ENCODE measurements at regions not wholly inside any gene's neighbourhood (a gene's known extent, or its start where the extent isn't known, plus 50 kb on each side); places are given as distances from the start of the nearest gene placed in this dataset.
A peak's percentile ranks its signal among the peaks of the same experiment; 100 is the strongest.
"Not testable (repeated sequence)": the region's sequence is repeated elsewhere in the genome, so short reads cannot be mapped to it uniquely, and the experiment has no call there.

- DNase-seq, result peak; percentile 86
Observed at GRCh38 chr1:96095849-96096612, 625.6 kb upstream of the PTBP2 start.

DNA sequence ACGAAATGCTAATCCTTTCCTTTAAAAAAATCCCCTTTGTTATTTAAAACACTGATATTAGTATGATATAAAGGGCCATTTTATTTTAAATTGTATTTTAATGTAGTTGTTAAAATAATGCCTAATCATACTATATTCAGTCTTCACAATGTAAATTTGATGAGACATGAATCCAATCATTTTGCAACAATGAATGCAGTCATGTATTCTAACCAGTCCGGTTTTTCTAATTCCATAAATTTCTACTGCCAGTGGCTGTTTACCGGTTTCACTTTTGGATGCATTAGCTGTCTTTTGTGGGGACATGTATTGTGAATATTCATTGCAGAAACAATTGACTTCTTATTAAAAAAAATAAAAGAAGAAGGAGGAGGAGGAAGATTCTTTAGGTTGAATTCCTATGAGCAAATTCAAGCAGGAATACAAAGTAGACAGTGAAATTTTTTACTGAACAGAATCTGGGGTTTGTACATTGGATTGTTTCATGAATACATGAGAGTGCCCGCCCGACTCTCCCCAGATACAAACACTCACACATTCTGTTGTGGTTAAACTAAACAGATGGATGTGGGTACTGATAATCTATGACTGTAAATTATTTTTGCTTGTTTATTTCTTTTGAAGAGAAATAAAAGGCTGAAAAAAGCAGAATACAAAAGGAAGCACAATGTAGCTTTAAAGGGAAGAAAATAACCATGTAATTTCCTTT lies 624.8 kb upstream of the PTBP2 start:
- DNase-seq, result peak; percentile 24

- DNase-seq, result peak; percentile 58
Observed at GRCh38 chr1:96104506-96104905, 617.1 kb upstream of the PTBP2 start.

- no peak for DNase-seq
Observed at GRCh38 chr1:96104906-96105305, 616.7 kb upstream of the PTBP2 start.

DNA sequence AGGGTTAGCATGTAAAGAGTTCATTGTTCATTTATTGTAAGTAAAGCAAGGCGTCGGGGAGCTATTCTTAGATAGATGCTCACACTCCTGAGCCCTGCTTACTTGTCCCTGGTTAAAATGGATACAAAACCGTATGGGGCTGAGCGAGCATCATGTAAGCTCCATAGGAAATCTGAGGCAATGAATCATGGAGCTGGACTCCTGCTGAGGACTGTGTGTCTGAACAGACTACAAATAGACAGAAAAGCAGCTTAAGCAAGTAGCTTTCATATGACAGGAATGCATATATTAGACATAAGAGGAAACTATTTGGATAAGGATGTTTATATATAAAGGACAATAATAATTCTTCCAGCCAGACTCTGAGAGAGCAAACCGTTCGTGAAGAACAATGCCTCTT lies 604.9 kb upstream of the PTBP2 start:
- peak; percentile 9 for DNase-seq

GRCh38 chr1:96130432-96130831 lies 591.2 kb upstream of the PTBP2 start:
- peak; percentile 94 for DNase-seq

GRCh38 chr1:96144636-96145035 lies 576.9 kb upstream of the PTBP2 start:
- no peak for DNase-seq

DNA sequence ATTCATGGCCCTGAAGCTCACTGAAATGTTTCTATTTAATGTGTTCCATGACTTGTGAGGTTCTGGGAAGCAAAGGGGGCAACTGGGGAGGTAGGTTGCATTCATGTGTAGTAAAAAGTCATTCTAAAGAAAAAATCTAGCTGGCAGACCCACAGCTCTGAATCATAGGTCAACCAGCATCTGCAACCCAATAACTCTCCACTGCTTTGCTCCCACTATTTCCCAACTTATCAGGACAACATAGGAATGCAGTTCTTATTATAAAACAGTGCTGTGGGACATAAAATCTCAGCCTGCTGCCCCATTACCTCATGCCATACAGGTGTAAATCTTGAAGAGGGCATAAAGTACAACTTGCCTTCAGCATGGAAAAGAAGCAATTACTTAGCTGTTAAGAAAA lies 576.1 kb upstream of the PTBP2 start:
- no peak for DNase-seq

DNA sequence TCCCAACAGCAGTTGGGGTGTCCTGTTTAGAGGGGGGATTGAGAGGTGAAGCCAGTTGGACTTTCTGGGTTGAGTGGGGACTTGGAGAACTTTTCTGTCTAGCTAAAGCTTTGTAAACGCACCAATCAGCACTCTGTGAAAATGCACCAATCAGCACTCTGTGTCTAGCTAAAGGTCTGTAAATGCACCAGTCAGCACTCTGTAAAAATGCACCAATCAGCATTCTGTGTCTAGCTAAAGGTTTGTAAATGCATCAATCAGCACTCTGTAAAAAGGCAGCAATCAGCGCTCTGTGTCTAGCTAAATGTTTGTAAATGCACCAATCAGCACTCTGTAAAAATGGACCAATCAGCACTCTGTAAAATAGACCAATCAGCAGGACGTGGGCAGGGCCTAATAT lies 568.6 kb upstream of the PTBP2 start:
- DNase-seq, result not testable (repeated sequence)

DNA sequence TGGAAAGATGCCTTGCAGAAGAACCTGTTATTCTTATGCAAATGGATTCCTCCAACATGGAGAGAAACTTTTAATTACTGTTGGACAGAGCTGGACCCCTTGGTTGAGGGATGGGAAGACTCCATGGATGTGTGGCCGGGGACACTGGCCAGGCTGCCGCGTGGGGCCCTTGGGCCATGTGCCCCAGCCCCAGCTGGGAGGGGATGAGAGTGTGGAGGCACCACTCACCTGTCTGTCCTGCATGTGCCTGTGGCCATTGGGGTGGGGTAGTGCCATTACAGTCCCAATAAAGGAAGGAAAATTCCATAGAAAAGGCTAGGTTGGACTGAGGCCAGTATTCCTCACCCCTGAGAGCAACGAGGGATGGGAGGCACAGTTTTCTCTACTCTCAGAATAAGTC lies 564.5 kb upstream of the PTBP2 start:
- no peak for DNase-seq

DNA sequence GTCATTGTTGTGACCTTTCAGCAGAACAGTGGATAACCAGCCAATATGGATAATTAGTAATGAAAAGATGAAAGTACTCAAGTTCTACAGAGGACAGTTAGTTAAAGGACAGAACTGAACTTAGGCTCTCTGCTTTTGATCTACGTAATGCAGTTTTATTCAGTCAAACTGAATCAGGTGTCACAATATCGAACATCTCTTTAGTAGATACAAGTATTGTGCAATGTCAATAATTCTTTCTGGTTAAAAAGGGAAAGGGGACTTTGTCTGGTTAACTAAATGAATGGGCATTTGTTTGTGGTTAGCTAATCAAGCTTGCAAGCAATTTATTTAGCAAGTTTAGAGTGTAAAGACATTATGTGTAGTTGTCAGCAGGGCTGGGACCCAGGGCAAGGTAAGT lies 562.2 kb upstream of the PTBP2 start:
- no peak for DNase-seq

GRCh38 chr1:96164053-96164452 lies 557.5 kb upstream of the PTBP2 start:
- DNase-seq, result peak; percentile 94

DNA sequence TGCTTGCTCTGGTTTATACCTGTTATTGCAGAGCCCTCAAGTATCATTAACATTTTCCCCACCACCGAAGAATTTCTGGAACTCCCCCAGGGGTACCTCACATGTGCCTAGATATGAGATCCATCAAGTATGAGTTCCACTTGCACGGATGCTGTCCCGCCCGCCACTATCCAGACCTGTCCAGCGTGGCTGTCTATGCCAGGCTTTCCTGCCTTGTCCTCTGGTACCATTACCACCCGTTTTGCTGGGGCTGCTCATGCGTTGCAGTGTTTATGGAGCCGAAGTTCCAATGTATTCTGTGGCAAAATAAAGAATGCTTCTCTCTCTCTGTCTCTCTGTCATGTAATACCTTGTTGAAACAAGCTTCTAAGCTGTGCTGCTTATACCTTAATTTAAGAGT lies 543.5 kb upstream of the PTBP2 start:
- no peak for DNase-seq

DNA sequence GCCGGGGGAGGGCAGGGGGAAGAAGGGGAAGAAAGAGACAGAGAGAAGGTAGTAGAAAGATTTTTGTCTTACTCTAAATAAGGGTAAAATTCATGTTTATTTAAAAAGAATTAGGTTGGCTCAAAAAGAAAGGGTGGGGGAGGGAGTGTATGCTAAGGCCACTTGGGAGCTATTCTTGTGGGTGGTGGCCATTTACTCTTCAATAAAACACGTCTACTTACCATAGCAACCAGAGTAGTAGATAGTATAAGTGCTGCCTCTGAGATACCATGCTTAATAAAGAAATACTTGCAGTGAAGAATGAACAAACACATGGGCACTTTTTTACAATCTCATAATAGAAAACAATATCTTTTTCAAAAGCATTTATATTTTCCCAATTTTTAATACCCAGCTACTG lies 538.1 kb upstream of the PTBP2 start:
- DNase-seq, result no peak

- DNase-seq, result no peak
Observed at GRCh38 chr1:96183928-96184327, 537.7 kb upstream of the PTBP2 start.

GRCh38 chr1:96185181-96185580 lies 536.4 kb upstream of the PTBP2 start:
- DNase-seq, result no peak

GRCh38 chr1:96187020-96187419 lies 534.6 kb upstream of the PTBP2 start:
- no peak for DNase-seq

GRCh38 chr1:96191165-96191564 lies 530.4 kb upstream of the PTBP2 start:
- no peak for DNase-seq

GRCh38 chr1:96206451-96206850 lies 515.1 kb upstream of the PTBP2 start:
- peak; percentile 43 for DNase-seq

DNA sequence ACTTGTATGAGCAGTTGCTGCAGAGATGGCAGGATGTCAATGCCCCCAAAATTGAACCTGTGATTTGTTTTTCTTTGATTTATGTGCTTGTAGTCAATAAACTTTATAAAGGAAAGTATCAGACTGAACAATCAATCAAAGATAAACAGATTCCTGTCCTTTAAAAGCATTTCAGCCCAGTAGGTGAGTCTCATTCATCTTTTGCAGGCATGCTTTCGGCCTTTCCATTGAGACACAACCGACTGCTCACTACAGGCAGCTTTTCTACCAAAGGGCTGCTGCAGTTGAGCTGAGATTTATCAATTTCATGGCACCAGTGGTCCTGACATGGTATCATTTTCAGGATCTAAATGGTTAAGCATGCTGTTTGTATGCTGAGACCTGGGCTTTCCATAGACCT lies 513.6 kb upstream of the PTBP2 start:
- no peak for DNase-seq

DNA sequence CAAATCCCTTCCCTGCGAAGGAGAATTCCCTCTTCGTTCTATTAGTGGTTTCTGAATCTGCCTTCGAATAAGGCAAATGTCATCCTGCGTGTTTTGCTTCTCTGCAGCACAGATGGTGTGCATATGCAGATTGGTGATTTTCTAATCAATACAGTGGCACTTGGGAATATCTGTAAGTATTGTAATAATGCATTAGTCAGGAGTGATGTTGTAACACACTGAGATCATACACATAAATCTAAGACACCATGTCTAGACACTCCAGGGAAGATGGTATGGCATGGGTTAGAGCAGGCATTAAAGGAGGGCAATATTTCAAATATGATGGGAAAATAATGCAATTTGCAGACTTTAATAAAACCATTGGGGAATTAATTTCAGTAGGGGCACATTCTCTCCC lies 513.2 kb upstream of the PTBP2 start:
- DNase-seq, result no peak

- no peak for DNase-seq
Observed at GRCh38 chr1:96210054-96210453, 511.5 kb upstream of the PTBP2 start.

GRCh38 chr1:96211202-96211601 lies 510.4 kb upstream of the PTBP2 start:
- no peak for DNase-seq

GRCh38 chr1:96214982-96215381 lies 506.6 kb upstream of the PTBP2 start:
- DNase-seq, result no peak

DNA sequence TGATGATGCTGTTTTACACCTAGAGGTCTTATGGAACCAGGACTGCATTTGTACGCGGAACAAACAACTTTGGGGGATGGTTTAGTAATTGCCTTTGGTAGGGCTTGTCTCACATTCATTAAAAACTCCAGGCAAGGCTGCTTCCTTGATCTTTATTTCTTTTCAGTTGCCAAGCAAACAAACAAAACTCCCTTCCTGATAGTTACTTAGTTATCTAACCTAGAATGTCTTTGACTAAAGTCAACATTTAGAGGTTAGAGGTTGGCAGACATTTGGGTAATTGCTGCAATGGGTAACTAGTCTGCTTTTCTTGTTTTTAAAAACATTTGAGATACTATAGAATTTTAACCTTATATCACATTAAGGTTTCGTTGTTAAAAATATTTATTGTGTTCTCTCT lies 500.9 kb upstream of the PTBP2 start:
- peak; percentile 40 for DNase-seq
